Right kidney (tissue), 1 donor: ENCODE measurements at regions not wholly inside any gene's neighbourhood (a gene's known extent, or its start where the extent isn't known, plus 50 kb on each side); places are given as distances from the start of the nearest gene placed in this dataset.
"Not testable (repeated sequence)": the region's sequence is repeated elsewhere in the genome, so short reads cannot be mapped to it uniquely, and the experiment has no call there.

Experiments used
- DNase-seq: peaks from one replicate; pipeline ENCODE4 v3.0.0-alpha.2; 2016

DNA sequence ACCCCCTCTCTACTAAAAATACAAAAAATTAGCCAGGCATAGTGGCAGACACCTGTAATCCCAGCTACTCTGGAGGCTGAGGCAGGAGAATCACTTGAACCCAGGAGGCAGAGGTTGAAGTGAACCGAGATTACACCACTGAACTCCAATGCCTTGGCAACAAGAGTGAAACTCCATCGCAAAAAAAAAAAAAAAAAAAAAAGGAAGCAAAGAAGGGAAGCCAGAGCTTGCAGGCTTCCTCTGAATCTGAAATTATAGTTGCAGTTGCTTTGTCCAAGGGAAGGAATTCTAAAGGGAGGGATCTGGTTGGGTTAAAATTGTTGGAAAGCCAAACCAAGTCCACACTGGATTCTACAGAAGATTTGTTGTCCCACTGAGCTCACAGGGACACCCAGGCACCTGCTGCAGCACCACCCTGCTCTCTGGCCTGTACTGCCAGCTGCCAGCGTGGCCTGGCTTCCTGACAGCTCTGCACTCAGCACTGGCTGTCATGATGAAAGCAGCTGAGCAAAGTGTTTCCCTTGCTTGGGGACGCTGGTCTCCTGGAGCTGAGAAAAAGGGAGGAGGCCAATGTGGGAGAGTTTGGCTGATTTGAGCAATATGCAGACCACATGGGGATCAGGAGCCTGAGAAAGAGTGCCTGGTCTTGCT is 88.8 kb upstream of the HES1 start:
- DNase-seq, result no peak

DNA sequence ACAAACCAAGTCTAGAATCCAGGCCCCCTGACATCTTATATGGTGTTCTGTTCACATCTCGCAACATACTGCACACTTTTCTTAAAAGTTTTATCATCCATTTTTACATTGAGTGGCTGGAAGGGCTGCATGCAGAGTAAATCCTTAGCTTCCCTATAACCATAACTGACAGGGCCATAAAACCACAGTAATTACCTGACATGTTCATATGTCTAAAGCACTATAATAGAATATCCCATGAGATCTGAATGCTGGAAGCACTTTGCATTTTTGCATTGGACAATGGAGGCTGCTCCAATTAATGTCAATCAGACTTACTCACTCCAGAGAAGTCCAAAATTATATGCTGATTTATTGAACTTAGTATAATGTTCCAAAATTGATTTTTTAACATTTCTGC is 86.6 kb upstream of the HES1 start:
- no peak for DNase-seq

DNA sequence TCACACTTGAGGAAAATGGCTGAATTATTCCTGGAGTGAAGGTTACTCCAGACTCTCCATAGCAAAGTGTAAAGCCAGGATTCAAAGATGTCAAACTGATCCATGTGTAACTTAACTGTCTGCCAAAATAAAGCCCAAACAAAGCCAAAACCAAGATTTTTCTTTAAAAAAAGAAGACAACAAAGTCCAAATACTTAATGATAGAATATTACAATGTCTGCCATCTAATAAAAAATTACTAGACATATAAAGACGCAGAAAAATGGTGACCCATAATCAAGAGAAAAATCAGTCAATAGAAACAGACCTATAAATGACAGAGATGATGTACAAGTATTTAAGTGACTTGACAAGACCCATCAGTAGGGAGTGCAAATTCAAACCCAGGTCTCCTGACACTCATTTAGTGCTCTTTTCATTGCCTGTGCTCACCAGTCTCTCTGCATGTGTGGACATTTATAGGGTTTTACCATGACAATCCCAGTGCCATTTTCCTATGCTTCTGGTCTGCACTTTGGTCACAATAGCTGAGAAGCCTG is 85.1 kb upstream of the HES1 start:
- no peak for DNase-seq

DNA sequence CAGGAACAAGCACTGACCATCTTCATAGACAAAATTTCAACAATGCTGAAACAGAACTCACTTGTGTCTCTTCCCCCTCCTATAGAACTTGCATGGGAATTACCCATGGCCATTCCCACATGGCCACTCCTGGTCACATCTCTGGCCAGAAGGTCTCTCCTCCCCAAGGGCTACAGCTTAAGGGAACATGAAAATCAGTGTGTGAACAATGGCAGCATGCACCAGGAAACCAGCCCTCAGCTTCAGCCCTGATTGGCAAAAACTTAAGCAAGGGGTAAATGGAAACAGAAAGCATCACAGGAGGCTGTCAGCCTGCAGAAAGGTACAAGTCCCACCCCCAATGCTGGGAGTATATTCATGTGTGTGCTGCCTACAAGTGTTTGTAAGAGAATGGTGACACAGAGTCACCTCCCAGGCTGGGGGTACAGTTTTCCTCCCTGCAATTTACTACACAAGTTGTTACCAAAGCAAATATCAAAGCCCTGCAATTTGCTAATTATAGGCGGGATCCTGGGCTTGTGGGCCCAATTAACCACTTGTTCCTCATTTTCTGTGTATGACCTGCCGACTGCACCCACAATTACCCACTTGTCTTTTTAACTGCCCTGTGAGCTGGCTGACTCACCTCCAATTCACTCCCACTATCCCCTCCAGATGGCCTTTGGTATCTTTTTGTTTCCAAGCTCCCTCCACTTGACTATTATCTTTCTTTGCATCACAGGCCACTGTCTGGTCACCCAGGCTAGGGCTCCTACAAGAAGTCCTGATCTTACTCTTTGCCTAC is 84.4 kb upstream of the HES1 start:
- no peak for DNase-seq

DNA sequence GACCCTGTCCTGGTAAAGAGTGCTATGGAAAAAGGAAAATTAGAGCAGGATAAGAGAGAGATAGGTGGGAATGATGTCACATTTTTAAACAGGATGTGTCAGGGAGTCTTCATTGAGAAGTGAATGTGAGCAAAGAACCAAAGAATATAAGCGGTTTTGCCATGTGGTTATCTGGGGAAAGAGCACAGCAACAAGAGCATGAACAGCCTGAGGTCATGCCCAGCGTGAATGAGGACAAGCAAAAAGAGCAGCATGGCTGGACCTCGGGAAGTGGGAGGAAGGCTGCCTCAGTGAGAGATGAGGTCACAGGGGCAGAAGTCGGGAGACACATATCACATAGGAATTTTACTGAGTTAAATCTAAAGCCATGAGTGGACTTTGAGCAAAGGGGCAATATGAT is 82.8 kb upstream of the HES1 start:
- no peak for DNase-seq

DNA sequence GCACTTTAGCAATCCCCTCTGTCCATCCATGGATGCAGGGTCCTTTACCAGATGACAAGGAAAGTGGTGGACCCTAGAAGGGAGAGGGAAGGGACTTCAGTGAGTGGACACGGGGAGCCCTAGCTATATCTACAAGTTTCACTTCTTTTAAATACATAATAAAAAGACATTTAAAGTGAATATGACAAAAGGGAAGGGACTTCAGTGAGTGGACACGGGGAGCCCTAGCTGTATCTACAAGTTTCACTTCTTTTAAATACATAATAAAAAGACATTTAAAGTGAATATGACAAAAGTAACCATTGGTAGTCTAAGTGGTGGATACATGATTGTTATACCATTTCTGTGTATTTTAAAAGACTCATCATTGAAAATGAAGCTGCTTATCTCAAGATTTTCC is 81.9 kb upstream of the HES1 start:
- DNase-seq, result no peak

DNA sequence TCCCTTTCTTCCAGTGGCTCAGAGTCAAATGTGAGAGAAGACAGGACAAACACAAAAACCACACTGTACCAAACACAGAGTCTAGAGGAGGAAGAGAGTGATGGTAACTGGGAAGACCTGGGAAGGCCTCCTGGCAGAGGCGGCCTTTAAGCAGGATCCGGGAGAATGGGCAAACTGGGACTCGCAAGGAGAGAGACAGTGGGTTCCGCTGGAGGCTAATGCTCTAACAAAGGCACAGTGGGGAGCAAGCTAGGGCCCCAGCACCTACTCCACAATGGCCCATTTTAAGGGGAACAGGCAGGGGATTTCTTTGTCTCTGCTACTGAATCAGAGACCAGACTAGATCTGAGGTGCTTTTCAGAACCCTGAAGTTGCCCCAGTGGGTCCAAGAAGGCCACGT is 81.4 kb upstream of the HES1 start:
- no peak for DNase-seq

DNA sequence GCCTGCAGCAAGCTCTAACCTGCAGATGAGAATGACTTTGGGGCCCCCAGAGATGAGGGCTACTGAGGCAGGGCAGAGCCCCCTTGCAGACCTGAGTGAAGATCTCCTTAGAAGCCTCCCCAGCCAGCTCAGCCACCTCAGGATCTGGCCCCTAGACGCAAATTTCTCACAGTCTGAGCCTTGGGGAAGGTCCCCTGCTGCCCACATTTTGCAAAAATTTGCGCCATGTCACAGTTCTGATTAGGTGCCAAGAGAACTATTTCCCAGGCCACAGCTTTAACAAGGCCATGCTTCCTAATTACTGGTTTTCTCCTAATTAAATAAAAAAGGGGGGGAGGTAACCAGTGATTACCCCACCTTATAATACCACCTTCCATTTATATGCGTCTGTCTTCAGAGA is 81.0 kb upstream of the HES1 start:
- DNase-seq, result no peak

DNA sequence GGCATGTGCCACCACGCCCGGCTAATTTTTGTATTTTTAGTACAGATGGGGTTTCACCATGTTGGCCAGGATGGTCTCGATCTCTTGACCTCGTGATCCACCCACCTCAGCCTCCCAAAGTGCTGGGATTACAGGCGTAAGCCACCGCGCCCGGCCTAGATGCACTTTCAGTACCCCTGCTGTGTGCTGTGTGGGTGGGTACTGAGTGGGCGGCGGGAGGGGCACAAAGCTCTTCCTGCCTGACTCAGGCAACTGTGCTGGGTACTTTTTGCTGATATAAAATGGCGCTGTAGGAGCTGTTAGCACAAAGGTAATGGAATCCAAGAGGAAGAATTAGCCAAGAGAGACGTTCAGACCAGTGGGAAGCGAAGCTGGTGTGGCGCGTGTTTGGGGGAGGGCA is 79.6 kb upstream of the HES1 start:
- DNase-seq, result not testable (repeated sequence)

DNA sequence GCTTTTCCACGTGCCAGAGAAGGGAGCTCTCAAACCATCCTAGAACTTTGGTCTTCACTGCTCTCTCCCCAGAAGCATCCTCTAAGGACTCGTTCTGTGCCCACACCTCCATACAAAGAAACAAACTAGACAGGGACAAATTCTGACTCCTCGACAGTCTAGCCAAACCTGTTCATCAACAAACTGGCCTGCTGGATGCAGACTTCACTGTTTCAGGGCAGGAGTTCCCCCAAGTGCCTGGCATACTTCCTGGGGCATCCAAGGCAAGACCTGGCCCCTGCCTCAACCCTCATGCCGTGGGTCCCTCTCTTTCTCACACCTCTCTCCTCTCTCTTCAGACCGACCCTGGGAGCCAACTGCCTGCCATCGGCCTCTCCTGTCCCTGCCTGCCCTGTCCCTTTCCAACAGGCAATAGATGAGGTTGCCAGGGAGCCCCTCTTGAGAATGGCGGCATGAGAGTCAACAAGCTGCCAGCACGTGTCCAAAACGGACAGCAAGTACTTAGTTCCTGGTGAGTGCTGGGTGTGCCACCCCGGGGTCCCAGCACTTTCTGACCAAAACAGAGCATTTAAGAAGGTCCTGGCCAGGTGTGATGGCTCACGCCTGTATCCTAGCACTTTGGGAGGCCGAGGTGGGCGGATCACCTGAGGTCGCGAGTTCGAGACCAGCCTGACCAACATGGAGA is 79.1 kb upstream of the HES1 start:
- DNase-seq, result no peak

DNA sequence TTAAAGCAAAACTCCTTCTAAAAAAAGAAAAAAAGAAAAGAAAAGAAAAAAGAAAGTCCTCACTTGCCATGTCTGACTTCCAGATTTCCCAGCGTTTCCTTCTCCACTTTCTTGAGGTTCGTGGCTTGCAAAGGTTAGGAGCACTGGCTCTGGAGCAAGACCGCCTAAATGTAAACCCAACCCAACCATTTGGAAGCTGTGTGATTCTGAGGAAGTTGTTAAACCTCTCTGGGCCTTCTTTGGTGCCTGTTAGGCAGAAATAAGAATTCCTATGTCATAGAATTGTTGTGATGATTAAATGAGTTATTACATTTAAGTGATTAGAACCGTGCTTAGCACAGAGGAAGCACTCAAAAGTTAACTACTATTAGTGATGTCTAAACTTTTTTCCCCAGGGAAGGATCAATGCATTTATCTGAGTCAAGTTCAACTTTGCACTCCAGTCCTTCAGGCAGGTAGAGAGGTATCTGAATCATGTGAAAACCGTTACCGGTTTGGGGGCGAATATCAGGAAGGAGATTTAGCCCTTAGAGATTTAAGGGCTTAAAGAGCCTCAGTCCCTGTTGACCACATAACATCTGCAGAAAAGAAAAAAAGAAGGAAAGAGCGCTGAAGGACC is 78.3 kb upstream of the HES1 start:
- no peak for DNase-seq

DNA sequence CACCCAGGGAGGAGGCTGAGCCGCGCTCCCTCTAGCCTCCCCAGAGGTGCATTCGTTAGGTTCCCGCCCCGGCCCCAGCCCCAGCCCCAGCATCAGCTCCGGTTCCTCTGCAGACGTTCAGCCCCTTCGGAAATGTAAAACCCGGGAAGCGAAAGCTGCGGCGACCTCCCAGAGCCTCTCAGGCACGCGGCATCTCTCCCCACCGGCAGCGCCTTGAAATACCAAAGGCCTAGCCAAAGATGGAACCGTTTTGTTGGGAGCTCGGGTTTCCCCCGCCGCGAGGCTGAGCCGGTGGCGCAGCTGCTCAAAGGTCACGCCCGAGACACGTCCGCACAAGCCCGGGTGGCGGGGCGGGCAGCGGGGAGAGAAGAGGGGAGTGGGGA is 77.8 kb upstream of the HES1 start:
- peak; percentile 38 for DNase-seq

DNA sequence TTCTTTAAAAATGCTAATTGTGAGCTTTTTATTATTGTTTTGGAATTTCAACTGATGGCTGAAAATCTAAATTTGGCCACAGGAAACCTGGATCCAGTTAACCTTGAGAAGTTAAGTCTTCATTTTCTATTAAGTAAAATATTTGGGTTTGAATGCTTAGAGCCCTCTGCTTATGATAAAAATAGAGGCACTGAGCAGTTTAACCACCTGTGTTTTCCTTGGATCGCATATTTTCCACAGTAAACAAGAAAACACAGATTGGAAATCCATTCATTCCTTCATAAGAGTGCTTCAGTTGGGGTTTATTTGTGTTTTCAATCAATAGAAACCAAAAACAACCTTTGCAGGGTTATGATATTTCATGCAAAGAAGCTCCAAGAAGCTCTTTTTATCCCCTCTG is 77.2 kb upstream of the HES1 start:
- DNase-seq, result no peak

DNA sequence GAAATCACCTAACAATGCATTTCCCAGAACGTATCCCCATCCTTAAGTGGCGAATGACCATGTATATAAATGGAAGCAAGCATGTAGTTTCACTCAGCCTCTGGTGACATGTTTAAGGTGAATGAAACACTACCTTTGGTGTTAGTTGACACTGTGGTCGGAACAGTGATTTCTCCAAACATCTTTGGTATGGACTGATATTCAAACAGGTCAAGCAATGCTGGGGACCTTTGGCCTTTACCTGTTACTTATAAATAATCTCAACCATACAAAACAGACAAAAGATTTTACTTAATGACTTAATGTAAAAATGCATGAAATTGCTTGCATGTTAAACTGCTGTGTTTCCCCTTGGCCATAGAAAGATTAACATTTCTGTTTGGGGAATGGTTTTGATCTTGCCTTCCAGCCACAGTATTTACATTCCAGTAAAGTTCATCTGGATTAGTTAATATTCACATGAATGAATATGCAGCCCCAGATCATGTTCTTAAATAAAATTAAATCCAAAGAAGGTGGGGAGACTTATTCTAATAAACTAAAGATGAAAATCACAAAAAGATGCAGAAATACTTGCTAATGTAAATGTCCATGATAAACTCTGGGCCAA is 74.4 kb upstream of the HES1 start:
- no peak for DNase-seq

DNA sequence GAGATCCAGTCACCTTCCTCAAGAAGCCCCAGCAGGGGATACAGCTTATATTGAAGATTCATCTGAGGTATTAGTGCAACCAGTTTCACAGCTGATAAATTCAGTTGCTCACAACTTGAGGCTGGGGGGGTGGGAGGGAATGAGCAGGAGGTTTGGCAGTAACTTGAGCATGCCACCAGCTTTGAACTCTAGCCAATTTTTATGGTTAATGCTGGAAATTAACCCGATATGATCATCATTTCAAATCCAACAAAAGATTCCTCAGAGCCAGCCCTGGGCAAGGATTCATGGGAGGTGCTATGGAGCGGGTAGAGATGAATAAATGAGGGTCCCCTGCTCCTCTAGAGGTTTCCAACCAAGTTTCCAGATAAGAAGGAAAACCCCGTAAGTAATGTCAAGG is 73.1 kb upstream of the HES1 start:
- no peak for DNase-seq

DNA sequence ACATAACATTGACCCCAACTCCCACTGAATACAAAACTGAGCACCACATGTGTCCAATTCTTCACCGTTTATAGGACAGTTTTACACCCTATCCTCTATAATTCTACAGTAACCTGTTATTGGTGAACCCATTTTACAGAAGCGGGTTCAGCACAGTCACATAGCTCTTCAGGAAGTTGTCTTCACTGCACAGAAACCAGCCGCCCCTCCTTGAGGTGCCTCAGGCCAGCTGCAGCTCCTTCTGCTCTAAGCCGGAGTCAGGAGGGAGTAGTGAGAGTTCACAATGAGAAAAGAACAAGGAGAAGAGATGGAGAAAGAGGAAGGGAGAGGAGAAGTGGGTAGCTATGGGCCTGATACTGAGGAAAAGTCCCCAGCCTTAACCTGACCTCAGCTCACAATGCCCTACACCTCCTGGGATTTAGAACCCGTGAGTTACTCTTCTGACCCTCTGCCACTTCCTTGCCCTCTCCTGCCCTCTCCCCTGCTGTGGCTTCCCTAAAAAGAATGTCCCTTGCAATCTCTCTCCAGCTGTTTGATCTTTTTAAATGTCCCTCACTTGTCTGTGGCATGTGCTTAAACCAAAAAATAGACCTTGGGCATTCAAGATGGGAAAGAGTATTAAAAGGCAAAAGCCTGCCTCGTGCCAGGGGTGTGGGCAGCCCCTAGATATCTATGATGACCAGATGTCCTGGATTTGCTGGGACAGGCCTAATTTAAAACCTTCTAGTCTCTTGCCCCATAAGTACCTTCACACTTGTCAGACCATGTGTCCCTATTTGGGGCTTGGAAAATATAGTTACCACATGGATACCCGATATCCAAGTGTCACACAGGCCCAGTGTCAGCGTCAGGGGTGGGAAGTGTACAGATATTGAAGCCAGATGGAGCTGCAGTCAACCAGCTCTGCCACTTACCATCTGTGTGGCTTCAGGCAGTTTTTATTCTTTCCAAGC is 71.3 kb upstream of the HES1 start:
- DNase-seq, result no peak

DNA sequence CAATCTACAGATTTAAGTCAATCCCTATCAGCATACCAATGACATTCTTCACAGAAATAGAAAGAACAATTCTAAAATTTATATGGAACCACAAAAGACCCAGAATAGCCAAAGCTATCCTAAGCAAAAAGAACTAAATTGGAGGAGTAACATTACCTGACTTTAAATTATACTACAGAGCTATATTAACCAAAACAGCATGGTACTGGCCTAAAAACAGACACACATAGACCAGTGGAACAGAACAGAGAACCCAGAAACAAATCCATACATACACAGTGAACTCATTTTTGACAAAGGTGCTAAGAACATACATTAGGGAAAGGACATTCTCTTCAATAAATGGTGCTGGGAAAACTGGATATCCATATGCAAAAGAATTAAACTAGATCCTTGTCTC is 68.6 kb upstream of the HES1 start:
- DNase-seq, result not testable (repeated sequence)

DNA sequence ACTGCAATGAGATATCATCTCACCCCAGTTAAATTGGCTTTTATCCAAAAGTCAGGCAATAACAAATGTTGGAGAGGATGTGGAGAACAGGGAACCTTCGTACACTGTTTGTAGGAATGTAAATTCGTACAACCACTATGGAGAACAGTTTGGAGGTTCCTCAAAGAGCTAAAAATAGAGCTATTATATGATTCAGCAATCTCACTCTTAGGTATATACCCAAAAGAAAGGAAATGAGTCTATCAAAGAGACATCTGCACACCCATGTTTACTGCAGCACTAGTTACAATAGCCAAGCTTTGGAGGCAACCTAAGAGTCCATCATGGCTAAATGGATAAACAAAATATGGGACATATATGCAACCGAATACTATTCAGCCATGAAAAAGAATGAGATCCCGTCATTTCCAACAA is 68.0 kb upstream of the HES1 start:
- DNase-seq, result no peak

DNA sequence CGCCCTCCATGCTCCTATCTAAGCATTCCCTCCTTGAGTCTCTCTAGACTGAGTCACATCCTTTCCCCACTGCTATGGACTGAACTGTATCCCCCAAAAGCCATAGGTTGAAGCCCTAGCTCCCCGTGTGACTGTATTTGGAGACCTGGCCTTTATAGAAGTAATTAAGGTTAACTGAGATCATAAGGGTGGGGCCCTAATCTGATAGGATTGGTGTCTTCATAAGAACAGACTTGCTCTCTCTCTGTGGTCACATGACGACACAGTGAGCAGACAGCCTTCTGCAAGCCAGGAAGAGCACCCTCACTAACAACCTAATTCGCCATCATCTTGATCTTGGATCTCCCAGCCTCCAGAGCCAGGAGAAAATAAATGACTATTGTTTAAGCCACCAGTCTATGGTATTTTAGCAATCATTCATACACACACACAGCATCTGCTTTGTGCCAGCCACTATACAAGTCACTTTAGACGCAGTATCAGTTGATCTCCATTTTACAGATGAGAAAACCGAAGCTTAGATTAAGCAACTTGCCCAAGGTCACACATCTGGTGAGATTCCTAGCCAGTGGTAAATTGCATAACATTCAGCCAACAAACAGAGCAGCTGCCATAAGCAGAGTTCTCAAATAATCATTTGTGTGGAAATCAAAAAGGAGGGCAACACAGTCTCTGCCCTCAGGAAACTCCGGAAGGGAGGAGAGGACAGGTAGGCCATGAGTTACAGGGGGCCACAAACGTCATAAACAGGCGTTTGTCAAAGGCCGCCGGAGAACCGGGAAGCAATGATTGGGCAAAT is 66.3 kb upstream of the HES1 start:
- no peak for DNase-seq

DNA sequence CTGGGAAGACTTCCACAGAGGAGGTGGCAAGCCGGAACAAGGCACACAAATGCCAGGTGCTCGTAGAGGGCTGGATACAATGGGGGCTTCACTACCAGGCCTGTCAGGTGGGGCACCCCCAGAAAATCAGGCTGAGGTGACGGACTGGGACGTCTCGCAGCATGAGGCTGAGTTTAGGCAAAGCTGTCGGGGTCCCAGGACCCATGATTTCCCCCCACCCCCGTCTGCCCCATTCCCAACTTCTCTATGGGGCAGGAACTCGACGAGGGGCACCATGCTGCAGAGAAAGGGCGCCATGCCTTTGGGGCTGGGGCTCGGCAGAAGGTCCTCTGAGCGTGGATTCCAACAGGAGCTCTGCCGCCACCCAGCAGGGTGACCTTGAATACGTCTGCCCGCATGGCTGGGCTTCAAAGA is 65.7 kb upstream of the HES1 start:
- no peak for DNase-seq
